NCI-H526 (cell line): ENCODE measurements at regions not wholly inside any gene's neighbourhood (a gene's known extent, or its start where the extent isn't known, plus 50 kb on each side); places are given as distances from the start of the nearest gene placed in this dataset.

Experiments used
- DNase-seq, 2 experiments: peaks; one replicate each; lab custom pipeline; 2025; lab: John Stamatoyannopoulos, UW

- no peak for DNase-seq
These were observed 156.4 kb upstream of the SMIM23 start for GRCh38 chr5:171629221-171629620.

DNA sequence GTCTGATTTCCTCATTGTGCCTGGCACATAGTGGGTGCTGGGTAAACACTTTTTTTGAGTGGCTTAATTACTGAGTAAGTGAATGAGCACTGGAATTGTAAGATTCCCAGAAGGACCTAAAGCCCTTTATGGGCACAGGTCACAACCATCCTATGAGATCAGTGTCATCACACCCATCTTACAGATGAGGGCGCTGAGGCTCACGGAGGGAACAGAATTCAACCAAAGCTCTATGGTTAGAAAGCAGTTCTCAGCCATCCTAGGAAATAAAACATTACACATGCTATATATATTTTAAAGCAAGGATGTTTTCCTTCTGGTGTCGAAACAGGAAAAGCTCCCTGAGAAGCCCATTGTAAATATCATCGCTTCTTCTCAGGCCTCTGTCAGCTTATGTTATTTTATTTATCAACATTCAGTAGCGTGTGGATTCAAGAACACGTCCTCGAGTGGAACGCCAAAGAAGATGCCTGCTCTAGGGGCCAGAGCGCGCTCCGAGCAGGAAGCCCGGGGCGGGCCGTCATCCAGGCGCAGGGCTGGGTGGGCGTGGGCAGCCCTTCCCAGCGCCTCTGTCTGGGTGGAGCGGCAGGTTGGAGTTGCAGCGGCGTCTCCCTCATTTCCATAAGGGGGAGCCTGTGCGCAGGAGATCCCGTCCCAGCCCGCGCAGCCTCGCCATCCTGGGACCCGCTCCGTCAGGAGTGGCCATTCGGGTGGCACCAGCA lies 155.8 kb upstream of the SMIM23 start:
- peak; percentile 22 to 67 for DNase-seq

DNA sequence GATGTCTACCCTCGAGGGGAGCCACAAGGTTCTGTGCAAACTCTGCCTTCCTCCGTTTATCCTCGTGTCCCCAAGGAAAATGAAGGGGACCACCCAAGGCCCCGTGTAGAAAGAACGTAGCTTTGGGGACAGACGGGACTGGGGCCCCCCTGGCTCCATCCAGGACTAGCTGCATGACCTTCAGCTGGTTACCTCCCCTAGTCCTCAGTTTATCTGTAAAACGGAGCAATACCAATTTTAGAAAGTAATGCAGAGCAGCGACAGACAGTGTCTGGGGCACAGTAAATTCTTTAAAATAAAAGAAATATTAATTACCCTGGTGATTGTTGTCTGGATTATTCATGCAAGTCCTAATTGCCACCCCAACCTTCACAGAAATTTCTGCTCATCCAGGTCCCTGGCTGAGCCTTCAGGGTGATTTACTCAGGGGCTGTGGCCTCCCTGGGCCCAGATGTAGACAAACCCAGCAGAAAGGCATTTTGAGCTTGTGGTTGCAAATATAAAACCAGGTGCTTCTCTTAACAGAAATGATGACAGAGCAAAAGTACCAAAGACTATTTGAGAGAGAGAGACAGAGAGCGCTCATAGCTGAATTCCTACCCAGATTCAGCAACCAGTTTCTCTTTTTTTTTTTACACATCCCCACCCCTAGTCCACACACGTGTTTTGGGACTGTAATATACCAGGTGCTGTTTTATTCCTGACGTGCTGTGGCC lies 155.1 kb upstream of the SMIM23 start:
- DNase-seq: no peak

DNA sequence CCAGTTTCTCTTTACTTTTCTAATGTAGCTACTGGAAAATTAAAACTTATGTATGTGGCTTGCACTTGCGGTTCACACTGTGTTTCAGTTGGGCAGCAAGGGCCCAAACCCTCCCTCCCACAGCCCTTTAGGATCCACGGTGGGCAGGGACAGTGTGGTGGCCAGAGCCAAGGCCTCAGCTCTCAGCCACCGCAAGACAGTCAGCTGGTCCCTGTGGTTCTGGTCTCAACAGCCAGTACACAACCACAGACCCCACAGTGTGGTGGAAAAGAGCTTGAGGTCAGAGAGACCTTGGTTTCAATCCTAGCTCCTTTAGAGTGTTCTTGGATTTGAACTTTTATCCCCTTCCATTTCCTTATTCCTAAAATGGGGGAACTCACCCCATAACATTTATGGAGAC lies 153.0 kb upstream of the SMIM23 start:
- DNase-seq: no peak

GRCh38 chr5:171633776-171634470 lies 151.7 kb upstream of the SMIM23 start:
- DNase-seq: no peak

- DNase-seq: no peak
These were observed 151.1 kb upstream of the SMIM23 start for GRCh38 chr5:171634511-171634910.

GRCh38 chr5:171635028-171635427 lies 150.6 kb upstream of the SMIM23 start:
- DNase-seq: no peak

GRCh38 chr5:171635561-171636245 lies 149.9 kb upstream of the SMIM23 start:
- no peak for DNase-seq

GRCh38 chr5:171637811-171638210 lies 147.8 kb upstream of the SMIM23 start:
- no peak for DNase-seq

DNA sequence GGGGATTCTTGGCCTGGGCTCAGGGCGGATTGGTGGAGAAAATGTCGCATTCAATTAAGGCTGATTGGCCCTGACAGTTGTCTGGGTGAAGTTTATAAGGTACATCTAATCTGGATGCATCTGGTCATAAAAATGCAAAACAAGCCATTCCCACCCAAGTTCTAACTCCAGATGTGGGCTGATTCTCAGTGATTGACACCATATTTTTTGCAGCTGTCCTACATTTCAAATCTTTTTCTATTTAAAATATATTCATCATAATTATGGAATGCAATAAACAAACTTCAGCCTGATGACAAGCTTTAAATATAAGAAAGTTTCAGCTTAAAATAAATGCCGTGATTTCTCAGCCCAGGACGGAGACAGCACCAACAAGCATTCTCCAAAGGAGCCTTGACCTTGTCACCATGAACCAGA lies 146.4 kb upstream of the SMIM23 start:
- DNase-seq: no peak

DNA sequence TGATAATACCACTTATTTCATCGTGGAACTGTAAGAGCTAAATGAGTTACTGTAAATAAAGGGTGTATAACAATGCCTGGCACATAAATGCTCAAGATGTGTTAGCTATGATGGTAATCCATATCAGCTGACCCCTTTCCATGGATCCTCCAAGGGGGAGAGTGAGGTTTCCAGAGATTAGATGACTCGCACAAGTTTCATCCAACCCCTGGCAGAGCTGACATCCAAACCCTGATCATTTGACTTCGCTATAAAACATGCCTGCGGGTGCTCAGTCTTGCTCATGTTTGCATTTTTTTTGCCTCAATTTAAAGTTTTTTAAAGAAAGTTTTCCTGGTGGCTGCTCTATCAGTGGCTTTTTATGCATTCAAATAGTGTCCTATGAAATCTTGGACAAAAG lies 145.7 kb upstream of the SMIM23 start:
- no peak for DNase-seq

GRCh38 chr5:171640480-171640879 lies 145.1 kb upstream of the SMIM23 start:
- DNase-seq: no peak

DNA sequence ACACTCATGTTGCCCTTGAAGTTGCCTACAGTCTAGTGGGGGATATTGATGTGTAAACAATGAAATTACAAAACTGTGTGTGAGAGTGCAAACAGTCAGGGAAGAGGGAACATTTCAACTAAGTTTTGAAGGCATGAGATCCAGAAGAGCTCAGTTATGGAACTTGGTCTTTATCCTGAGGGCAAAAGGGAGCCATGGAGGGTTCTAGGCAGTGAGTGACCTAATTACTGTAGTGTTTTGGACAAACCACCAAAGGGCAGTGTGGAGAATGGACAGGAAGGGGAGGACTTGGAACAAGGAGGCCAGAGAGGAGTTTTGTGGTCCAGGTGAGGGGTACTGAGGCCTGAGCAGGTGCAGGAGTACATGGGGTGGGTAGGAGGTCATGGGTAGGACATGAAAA lies 143.7 kb upstream of the SMIM23 start:
- DNase-seq: no peak

DNA sequence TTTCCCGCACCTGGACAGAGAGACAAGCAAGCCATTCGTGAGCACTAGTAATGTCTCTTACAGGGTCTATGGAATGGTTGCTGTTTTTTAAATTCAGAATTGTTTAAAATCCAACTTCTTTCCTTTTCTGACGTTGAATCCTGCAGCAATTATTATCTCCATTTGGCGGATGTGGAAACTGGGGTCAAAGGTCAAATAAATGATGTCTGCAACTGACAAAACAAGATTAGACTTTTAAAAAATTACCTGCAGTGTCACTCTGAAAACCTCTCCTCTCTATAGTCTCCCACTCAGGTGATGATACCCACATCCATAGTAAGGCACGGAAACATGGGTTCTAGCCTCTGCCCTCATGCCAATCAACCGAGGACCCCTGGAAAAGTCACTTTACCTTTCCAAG lies 142.7 kb upstream of the SMIM23 start:
- no peak for DNase-seq

GRCh38 chr5:171644536-171644935 lies 141.1 kb upstream of the SMIM23 start:
- DNase-seq: no peak

DNA sequence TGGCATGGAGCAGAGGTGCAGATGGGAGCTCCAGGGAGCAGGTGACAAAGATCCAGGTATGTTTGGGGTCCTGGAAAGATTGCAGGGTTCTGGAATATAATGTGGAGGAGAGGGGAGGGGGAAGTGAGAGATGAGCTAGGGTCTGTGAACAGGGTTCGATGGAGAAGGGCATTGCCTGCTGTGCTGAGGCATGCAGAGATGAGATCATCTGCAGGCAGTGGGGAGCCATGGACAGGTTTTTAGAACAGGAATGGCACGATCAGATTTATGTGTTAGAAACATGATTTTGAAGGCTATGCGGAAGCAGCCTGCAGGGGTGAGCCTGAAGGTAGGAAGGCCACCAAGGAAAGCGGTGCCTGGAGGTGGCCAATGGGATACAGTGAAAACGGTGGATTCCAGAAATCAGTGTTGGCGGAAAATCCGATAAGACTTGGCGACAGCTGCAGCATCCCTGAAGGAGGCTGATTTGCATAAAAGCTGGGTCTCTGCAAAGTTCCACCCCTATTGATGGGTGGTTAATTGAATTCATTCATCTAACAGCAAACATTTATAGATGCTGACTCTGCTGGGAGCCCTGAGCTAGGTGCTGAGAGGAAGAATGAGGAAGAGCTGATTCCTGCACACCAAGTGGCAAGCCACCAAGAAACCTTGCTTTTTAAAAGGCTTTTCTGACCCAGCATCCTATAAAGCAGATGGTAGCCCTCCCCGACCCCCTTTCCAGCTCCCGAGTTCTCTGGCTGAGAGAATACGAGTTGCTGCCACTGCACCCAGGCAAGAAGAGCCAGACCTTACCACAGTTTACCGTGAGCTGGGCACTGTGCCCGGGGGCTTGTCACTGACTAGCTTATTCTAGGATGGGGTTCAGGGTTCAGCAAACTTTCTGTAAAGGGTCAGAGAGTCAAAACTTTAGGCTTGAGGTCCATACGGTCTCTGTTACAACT lies 139.2 kb upstream of the SMIM23 start:
- peak in 1 of 2 experiments; percentile 9 for DNase-seq

DNA sequence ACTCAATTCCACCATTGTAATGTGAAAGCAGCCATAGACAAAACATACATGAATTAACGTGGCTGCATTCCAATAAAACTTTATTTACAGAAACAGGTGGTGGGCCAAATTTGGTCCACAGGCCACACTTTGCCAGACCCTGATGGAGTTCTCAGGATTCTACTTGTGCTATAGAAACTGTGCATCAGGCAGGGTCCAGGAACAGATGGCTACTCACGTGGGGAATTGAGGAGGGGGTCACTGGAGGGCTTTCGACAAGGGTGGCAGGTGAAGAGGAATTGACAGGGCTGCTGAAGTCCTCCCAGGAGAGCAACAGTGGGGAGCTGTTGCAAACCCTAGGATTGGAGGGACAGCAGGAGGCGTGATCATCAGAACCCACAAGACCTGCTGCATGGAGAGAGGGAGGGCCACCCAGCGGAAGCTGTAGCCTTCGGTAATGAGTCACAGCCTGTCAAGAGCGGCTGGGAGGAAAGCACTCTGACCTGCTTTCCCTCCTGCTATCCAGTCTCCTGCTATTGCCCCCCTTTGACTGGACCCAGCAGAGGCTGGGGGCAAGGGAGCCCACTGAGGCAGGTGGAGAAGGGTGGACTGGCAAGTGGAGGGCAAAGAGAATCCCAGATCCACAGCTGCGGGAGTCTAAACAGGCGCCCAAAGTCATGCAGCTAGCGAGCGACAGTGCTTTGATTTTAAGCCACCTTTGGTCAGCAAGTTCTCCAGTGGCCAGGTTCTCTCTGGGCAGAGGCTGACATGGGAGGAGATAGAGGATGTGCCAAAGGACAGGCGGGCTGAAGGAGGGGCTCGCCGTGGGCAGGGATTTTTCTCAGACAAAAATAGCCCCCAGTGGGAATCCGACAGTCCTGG lies 138.3 kb upstream of the SMIM23 start:
- DNase-seq: no peak

DNA sequence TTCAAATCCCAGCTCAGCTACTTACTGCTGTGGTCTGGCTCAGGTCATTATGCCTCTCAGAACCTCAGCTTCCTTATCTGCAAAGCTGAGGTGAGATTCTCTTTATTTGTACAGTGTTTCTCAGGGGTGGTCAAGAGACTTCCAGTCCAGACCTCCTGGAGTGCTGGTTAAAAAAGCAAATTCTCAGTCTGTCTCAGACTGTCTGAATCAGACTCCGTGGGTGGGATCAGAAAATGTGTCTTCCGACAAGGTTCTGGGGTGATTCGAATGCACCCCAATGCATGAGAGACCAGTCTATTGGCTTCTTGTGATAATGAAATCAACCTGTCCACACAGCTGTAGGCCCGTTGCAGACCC lies 137.7 kb upstream of the SMIM23 start:
- DNase-seq: no peak

DNA sequence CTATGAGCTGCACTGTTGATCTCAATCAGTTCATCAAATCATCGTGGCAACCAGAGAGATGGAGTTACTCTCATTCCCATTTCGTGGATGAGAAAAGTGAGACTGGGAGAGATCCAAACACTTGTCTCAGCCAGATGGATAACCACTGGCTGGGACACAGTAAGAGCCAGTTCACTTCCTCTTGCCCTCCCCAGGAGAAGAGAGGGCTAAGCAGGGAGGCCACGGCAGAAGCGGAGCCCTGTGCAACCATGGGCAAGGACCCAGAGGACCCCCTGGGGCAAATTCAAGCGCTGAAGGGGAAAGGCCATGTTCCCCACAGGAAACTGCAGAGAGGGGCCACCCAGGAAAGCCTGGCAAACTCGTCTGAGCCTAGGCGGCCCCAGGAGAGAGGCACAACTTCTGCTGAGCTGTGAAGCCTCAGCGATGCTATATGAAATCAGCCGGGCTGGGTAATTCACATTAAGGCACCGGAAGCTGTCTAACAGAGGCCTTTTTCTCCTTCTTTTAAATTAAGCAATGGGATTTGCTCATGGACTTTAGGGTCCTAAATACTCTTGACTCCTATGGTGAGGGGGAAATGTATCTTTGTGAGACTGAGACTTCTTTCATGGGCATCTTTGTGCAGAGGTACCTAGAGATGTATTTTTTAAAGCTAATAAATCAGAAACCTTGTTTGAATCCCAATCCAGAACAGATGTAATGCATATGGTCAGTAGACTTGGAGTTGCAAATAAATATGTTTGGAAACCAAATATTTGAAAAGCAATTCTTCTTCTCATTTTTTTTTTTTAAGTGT lies 137.1 kb upstream of the SMIM23 start:
- DNase-seq: no peak

- DNase-seq: no peak
These were observed 136.6 kb upstream of the SMIM23 start for GRCh38 chr5:171649075-171649401.
